NCI-H1105 treated with DMSO at 0.1 percent for 48 hours (cell line): ENCODE measurements at regions not wholly inside any gene's neighbourhood (a gene's known extent, or its start where the extent isn't known, plus 50 kb on each side); places are given as distances from the start of the nearest gene placed in this dataset.
"Not testable (repeated sequence)": the region's sequence is repeated elsewhere in the genome, so short reads cannot be mapped to it uniquely, and the experiment has no call there.

Experiments
- DNase-seq: peaks from one replicate; lab custom pipeline; 2025; lab: John Stamatoyannopoulos, UW

DNA sequence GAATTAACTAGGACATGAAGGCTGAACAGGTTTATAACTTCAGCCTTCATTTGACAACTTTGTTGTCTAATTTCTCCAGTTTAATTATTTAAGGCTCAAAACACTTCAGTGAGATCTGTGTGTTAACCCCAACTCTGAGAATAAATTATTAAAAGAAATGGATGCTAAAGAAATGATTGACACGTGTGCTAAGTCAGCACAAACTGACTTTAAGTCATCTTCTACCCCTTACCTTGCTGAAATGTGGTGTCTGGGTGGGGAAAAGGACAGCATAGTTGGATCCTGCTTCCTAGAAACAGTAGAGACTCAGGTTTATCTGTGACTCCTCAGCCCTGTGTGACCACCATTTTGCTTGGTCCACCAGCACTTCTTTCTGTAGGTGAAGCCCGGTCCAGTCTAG, 324.8 kb upstream of the NPSR1 start:
- DNase-seq = no peak

DNA sequence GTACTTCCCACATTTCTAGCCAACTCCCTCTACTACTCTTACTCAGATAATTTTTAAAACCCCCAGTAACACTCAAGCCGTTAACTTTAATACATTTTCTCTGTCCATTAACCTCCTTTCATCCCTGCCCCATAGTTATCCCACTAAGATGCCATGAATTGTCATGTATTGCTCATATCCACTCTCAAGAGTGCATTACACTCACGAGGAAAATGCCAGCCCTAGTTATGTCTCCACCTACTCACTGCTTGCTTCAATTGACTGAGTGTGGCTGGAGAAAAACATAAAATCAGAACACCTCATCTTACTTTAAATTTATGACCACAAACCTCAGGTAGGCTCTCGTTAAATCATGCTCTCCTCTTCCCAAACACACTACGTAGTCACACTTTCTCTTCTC, 324.1 kb upstream of the NPSR1 start:
- DNase-seq = no peak

DNA sequence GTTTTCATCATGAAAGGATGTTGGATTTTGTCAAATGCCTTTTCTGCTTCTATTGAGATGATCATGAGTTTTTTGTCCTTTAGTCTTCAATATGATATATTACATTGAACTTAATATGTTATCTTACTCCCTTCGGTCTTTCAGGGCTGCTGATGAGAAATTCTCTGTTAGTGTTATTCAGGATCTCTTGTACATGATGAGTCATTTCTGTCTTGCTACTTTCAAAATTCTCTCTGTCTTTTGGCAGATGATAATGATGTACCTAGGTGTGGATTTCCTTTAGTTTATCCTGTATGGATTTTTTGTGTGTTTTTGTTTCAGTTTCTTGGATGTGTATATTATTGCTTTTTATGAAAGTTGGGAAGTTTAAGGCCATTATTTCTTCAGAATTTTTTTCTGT, 320.9 kb upstream of the NPSR1 start:
- no peak for DNase-seq

DNA sequence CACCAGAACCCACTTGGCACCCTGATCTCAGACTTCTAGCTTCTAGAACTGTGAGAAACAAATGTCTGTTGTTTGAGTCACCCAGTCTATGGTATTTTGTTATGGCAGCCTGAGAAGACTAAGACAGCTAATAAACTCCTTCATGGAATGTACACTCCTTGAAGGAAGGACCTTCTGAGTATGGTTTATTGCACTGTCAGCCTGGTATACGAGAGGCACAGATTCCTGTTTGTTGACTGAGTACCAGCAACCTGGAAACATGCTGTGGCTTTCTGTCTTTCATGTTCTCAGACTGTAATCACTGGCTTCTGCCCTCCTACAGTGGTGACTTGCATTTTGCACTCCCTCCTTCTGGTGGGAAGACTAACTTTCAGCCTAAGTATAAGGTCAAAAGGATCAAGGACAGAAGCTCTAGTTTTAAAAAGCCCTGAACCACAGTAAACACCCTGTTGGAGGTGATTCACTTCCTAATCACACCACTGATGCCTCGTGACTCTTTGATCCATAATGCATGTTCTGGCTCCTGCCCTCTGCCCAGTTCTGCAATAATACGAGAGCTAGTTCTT, 319.0 kb upstream of the NPSR1 start:
- no peak for DNase-seq

DNA sequence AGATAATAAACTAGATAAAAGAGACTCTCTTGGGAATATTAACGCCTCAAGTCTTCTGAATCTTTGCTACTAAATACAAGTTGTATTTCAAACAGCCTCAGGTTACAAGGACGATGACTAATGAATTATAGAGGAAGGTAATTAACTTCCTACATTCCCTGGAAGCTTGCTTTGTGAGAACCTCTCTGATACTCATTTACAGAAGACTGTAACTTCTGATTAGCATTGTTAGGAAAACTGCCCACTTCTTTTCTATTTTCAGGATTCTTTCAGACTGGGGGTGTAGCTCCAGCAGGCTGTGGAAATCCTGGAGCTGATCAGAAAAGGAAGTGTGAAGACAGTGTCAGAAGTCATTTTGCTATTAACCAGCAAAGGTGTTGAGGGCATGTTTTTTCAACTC, 316.7 kb upstream of the NPSR1 start:
- no peak for DNase-seq

DNA sequence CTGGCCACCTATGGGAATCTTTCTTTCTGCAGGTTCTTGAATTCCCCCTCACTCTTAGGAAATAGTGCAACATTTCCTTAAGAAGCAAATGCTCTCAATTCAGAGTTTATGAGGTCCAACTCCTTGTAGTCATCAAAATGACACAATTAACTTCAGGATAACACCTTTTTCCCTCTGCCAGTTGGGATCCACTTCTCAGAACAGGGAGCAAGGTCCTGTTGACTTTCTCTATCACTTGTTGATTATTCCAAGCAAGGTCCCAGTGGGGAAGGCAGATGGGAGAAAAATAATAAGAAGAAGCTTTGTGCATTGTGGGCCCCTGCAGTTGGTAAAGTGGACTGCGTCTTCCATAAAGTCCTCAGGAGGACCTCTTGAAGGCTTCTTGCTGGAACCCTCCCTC, 315.6 kb upstream of the NPSR1 start:
- no peak for DNase-seq

DNA sequence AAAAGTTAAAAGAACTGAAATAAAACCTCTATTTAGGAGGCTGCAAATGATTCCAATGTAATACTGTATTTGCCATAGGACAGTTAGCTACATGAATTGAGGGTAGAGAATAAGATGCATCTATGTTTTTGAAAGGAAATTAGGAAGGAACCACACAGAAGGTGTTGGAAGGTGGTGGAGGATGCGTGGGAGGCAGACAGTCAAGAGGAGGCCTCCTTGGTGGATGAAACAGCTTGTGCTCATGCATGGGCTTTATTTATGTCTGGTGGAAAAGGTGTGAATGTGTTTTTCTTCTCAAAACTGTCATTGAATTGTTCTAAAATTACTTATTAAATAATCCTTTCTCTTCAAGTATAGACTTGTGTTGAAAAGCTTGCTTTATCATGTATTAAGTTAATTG, 314.4 kb upstream of the NPSR1 start:
- DNase-seq = no peak

DNA sequence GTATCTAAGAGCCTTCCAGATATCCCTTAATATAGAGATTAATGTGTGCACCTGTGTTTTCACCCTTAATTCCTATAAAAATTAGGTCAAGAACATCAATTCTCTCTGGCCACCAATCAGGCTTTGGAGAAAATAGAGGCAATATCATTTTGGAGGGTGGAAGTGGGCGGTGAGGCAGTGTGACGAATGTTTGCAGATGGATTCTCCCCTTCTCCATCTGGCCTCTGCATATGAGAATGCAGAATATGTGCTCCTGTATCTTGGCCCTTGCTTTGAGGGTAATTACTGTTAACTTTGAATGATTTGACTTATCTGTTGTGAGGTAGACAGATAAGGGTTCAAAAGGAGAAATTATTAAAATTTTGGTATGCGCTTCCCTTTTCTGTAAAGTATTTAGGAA, 304.0 kb upstream of the NPSR1 start:
- no peak for DNase-seq

DNA sequence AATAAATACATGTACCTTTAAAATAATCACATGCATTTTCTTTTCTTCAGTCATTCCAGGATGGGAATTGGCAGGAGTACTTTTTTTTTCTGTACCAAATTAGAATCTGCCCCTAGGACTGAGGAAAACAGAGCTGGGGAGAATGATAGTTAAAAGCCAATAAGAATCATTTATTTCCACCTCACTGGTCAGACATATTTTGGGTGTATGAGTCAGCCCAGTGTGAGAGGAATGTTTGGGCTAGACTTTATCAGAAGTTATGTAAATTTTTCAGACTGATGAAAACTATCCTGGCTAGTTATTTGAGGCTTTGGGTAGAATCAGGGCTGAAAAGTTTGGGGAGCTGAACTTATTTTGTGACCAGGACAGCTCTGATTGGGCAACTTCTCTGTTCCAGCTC, 303.1 kb upstream of the NPSR1 start:
- no peak for DNase-seq

DNA sequence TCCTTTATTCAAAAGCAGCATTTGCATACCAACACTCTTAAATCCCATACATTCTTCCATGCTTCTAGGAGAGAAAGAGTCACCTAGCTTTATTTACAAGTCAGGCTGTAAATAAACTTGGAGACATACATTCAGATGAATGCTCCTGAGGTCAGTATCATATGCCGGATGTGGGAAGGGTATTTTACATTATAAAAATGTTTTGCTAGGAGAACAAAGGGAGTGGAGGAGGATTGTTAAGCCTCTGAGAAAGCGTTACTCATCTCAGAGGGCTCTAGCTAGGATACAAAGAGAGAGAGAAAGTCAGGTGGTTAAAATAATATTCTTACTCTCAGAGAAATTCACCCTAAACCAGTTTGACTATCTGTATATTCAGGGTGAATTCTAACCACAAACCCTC, 300.9 kb upstream of the NPSR1 start:
- DNase-seq = no peak

DNA sequence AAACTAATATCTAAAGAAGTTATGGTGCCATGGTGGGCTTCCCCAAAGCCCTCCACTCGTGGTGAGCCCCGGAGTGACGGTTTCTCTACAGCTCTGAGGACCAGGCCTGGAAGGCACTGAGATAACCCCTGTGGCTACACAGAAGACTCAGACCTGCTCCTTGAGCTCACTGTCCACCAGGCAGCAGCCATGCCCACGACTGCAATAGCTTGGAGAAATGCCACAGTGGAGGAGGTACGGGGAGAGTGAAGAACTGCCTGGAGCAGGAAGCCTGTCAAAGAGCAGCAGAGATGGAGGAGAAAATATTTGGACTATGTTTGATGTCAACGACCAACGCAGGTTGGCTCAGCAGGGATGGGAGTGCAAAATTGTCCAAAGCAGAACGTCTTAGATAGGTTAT, 300.1 kb upstream of the NPSR1 start:
- DNase-seq = no peak

DNA sequence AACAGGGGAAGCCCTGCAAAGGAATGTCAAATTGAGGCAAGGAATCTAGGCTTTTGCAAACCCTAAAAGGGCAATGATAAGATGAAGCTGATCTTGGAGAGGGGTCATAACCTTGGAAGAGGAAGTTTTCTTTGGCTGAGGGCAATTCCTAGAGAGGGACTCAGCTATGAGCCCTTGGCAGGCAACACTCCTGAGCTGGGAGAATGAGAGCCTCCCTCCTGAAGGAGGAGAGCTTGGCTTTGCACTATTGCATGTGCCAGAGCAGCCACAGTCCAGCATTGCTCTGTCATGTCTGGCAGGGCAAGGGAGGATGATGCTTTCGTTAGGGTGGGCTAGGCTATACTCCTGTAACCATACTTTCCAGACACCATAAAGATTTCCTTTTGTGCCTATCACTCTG, 299.4 kb upstream of the NPSR1 start:
- not testable (repeated sequence) for DNase-seq

DNA sequence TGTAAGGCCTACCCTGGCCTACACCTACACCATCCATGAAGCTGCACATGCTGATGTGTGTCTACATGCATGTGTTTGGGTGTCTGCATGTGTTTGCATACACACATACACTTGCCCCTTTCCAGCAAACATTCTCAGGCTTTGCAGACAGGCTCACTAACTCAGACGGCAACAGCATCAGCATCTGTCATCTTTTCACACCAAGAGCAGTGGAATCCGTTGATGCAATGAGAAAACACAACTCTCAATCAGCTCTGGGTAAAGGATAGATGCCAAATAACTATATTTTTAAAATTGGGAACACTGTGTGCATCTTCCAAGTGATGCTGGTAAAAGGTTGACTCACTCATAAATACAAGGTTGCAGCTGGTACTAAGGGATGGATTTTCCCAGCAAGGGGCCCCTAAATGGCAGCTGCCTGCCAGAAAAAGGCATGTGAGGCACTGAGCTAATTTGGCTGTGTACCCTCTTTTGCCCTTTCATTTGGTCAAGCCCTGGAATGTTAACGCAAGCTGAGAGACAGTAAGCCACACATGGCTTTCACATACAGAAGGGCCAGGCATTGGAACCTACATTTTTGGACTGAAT, 296.3 kb upstream of the NPSR1 start:
- DNase-seq = no peak

DNA sequence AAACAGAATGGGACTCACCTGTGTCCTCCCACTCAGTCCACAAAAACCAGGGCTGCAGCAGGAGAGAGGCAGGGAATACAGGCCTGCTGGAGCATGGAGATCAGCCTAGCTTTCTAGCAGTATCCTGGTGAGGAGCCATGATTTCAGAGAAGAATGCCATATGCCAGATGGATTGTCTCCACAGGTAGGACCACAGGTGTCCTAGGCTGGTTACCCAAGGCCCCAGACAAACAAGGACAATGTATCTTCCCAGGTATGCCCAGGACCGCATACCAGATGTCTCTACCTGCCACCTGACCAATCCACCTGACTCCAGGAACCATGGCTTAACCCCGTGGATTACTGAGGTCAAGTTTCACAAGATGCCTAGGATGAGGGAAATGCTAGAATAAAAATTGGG, 295.4 kb upstream of the NPSR1 start:
- no peak for DNase-seq

DNA sequence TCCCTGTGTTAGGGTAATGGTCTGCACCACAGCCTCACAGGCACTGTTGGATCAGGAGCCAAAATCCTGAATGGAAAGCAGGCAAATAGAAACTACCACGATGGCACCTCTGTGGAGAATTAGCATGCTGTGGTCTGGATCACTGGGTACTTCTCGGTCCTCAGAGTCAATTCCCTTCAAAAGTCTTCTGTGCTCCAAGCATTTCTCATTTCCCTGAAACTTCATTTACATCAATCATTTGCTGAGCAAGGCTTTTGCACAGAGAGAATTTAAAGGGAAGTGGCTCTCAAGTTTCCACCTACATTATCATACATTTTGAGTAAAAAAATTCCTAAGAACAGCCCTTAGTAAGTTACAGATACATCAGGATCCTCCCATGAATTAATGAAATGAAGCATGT, 293.9 kb upstream of the NPSR1 start:
- no peak for DNase-seq

DNA sequence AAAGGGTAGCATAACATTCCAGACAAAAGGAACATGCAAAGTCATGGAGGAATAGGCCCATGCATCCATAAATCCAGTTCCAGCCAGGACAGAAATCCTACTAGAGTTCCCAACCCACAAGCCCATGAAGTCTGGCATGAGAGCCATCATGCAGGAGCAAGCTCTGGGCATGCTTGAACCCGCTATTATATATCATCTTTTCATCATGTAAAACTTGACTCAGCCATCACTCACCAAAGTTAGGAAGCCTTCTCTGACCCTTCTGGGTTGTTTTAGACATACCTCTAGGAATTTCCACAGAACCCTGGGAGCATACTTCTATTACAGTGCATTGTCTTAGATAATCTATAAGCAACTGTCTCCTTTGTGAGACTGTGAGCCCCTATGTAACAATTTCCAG, 293.0 kb upstream of the NPSR1 start:
- DNase-seq = no peak

DNA sequence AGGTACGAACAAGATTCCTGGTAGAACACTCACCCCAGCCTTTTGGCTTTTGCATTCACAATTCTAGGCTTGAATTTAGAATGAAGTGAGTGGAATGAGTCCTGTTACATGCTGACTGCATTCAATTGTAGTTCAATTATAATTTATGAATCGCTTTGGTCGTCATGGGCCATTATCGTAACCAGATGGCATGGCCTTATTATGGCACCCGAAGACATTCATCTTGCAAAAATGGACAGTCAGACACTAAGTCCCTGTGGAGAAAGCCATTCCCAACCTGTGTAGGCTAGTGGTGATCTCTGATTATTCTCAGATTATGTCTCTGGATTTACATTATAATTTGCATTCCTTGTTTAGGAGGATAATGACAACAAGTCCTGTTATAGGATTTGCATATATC, 292.4 kb upstream of the NPSR1 start:
- no peak for DNase-seq

DNA sequence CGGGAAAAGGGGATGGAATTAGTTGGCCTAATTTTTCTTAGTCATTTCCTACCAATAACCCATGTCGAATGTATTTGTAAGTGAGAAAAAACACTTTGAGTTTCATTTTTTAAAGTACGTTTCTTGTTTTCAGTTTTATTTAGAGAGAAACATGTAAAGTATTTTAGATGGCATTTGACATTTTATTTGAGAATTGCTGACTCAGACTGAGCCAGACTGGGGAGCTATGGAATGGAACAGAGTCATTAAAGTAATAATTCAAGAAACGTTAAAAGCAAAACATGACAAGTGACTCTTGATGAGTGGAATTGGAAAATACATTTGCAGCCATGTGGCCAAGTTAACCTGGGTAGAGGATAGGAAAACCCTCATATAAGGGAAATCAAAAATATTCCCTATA, 286.1 kb upstream of the NPSR1 start:
- no peak for DNase-seq

DNA sequence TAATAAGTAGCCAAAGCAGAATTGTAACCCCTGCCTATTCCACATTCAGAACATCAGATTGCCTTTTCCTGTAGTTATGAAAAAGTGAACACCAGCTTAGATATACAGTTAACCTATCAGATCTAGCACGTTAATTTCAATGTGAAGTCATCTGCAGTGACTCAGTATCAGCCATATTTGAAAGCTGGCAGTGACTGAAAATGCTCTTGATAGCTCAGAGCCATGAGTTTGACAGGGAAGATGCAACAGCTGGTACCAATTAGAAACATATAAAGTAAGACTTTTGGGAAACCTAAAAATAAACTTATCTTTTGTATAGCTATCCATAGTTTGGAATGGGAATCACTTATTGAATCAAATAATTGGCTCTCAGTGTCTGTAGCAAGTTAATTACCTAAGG, 284.1 kb upstream of the NPSR1 start:
- DNase-seq = no peak

DNA sequence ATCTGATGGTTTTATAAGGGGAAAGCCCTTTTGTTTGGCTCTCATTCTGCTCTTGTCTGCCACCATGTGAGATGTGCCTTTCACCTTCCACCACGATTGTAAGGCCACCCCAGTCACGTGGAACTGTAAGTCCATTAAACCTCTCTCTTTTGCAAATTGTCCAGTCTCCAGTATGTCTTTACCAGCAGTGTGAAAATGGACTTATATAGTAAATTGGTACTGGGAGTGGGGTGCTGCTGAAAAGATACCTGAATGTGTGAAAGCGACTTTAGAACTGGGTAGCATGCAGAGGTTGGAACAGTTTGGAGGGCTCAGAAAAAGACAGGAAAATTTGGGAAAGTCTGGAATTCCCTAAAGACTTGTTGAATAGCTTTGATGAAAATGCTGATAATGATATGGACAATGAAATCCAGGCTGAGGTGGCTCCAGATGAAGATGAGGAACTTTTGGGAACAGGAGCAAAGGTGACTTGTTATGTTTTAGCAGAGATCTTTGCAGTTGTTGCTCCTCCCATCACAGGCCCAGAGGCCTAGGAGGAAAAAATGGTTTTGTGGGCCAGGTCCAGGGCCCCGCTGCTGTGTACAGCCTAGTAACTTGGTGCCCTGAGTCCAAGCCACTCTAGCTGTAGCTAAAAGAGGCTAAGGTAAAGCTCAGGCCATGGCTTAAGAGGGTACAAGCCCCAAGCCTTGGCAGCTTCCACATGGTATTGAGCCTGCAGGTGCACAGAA, 275.7 kb upstream of the NPSR1 start:
- no peak for DNase-seq

DNA sequence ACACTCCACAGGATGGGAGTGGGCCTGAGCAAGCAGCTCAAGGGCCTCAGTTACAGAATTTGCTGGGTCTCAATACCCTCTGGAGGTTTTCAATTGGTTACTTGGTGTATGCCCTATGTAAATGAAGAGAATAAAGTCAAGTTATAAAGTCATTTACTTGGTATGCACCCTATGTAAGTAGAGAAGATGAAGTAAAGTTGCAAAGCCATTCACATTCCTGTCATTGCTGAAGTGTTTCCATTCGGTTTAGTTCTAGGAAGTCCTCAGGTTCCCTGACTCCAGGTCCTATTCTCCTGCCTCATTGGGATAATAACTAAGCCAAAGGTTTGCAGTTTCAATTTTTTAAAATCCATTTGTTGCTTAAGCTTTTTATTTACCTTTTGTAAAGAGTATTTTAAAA, 272.6 kb upstream of the NPSR1 start:
- DNase-seq = no peak

DNA sequence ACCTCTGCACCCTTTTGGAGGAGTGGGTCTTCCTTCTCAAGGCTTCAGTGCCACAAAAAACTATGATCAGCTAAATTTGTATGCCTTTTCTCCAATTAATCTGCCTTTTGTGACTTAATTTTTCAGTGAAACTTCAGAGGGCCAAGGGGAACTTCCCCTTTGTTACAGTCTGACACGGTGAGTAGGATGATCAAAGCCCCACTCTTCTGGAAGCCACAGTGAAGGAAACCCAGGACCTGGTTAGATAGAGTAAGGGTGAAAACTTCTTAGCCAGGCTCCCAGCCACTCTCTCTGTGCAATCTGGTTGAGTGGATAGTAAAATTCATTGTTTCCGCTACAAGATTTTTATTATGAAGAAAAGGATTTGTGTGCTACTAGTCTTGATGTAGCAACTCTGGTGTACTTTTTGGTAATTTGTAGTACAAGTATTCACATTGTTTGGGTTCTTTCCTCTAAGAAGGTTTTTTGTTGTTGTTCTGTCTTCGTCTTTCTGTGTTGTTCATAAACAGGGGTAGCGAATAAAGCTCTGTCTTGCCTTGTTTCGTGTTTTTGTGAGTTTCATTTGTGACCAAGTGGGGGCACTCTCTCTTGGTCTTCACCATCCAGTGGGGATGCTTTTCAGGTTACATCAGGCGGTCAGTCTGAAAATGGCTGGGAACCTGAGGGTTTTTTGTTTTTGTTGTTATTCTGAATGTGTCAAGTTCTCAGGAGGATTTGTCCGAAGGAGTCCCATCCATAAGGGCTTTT, 268.5 kb upstream of the NPSR1 start:
- DNase-seq = no peak

DNA sequence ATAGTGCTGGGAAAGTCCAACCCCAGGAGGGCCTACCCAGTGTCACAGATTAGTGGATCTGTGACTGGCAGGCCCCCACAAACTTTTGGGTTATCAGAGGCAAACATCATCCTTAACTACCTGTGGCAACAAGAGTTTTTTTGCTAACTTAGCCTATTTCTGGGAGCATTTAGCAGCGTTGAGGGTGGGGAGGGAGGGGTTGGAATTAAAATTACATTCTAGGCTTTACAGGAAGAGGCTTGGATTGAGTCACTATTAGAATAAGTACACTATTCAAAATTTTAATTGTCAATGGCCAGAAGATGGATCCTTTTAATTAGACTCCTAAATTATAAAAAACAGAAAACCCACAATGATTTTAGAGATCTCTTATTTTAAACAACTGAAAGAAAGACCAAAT, 267.9 kb upstream of the NPSR1 start:
- no peak for DNase-seq
